ENCODE measurements at regions not wholly inside any gene's neighbourhood (a gene's known extent, or its start where the extent isn't known, plus 50 kb on each side); places are given as distances from the start of the nearest gene placed in this dataset.

- Histone ChIP-seq H3K9ac (no peak overlapping the region), H3K27me3 (no peaks in the 10 kb centered on the region), H3K4me2 (no peak overlapping the region), H3K36me3 (no peaks in the 10 kb centered on the region), H3K27ac (no peak overlapping the region), H3K4me1 (no peaks in the 10 kb centered on the region), H3K4me3 (no peak overlapping the region), H4K20me1 (no peaks in the 10 kb centered on the region), H3K9me3 (no peaks in the 10 kb centered on the region)
- TF ChIP-seq Cebpa-rat (IDR thresholded peaks at IDR 0.05) = no peak
Measured at GRCh38 chr5:57915536-57915935, 432.9 kb upstream of the ACTBL2 start.

GRCh38 chr5:57911438-57911837, 428.8 kb upstream of the ACTBL2 start:
- Histone ChIP-seq H3K4me2 (no peak overlapping the region), H3K4me3 (no peak overlapping the region), H3K27ac (no peak overlapping the region), H3K27me3 (no peaks in the 10 kb centered on the region), H4K20me1 (no peaks in the 10 kb centered on the region), H3K36me3 (no peaks in the 10 kb centered on the region), H3K9me3 (no peaks in the 10 kb centered on the region), H3K4me1 (no peaks in the 10 kb centered on the region), H3K9ac (no peak overlapping the region)
- no peak for TF ChIP-seq Cebpa-rat (IDR thresholded peaks at IDR 0.05)

GRCh38 chr5:57906671-57907070, 424.1 kb upstream of the ACTBL2 start:
- Histone ChIP-seq H3K9ac (no peak overlapping the region), H4K20me1 (no peaks in the 10 kb centered on the region), H3K4me2 (no peak overlapping the region), H3K4me3 (no peak overlapping the region), H3K9me3 (no peaks in the 10 kb centered on the region), H3K36me3 (no peaks in the 10 kb centered on the region), H3K27me3 (no peaks in the 10 kb centered on the region), H3K27ac (no peak overlapping the region), H3K4me1 (no peaks in the 10 kb centered on the region)
- TF ChIP-seq Cebpa-rat (IDR thresholded peaks at IDR 0.05) = no peak

GRCh38 chr5:57903458-57903857, 420.8 kb upstream of the ACTBL2 start:
- no peak overlapping the region for H3K27ac ChIP-seq
- H3K4me3 ChIP-seq = no peak overlapping the region
- H4K20me1 ChIP-seq = no peaks in the 10 kb centered on the region
- no peak overlapping the region for H3K4me2 ChIP-seq
- no peak overlapping the region for H3K9ac ChIP-seq
- no peaks in the 10 kb centered on the region for H3K4me1 ChIP-seq
- no peaks in the 10 kb centered on the region for H3K36me3 ChIP-seq
- no peaks in the 10 kb centered on the region for H3K9me3 ChIP-seq
- H3K27me3 ChIP-seq = no peaks in the 10 kb centered on the region
- no peak for TF ChIP-seq Cebpa-rat (IDR thresholded peaks at IDR 0.05)

- H3K27ac ChIP-seq = no peak overlapping the region
Measured at GRCh38 chr5:57902095-57902494, 419.5 kb upstream of the ACTBL2 start.

GRCh38 chr5:57900381-57900944, 417.9 kb upstream of the ACTBL2 start:
- Histone ChIP-seq H3K4me1 (no peaks in the 10 kb centered on the region), H3K27ac (no peak overlapping the region)

More at GRCh38 chr5:57902095-57902494, 419.5 kb upstream of the ACTBL2 start:
- no peaks in the 10 kb centered on the region for H3K36me3 ChIP-seq
- H3K9me3 ChIP-seq = no peaks in the 10 kb centered on the region
- no peaks in the 10 kb centered on the region for H4K20me1 ChIP-seq
- no peak overlapping the region for H3K4me2 ChIP-seq
- no peaks in the 10 kb centered on the region for H3K4me1 ChIP-seq
- H3K27me3 ChIP-seq = no peaks in the 10 kb centered on the region
- H3K9ac ChIP-seq = no peak overlapping the region
- H3K4me3 ChIP-seq = no peak overlapping the region
- TF ChIP-seq Cebpa-rat (IDR thresholded peaks at IDR 0.05) = no peak

GRCh38 chr5:57896576-57896975, 414.0 kb upstream of the ACTBL2 start:
- H3K4me2 ChIP-seq = no peak overlapping the region
- no peak overlapping the region for H3K27ac ChIP-seq
- no peak overlapping the region for H3K4me3 ChIP-seq
- no peaks in the 10 kb centered on the region for H3K4me1 ChIP-seq
- no peaks in the 10 kb centered on the region for H3K36me3 ChIP-seq
- H4K20me1 ChIP-seq = no peaks in the 10 kb centered on the region
- H3K27me3 ChIP-seq = no peaks in the 10 kb centered on the region
- no peak overlapping the region for H3K9ac ChIP-seq
- TF ChIP-seq Cebpa-rat (IDR thresholded peaks at IDR 0.05) = no peak
- H3K9me3 ChIP-seq = no peaks in the 10 kb centered on the region

More at GRCh38 chr5:57900381-57900944, 417.9 kb upstream of the ACTBL2 start:
- no peaks in the 10 kb centered on the region for H3K27me3 ChIP-seq
- H3K4me2 ChIP-seq = no peak overlapping the region
- TF ChIP-seq Cebpa-rat (IDR thresholded peaks at IDR 0.05) = no peak
- H3K9ac ChIP-seq = no peak overlapping the region
- no peak overlapping the region for H3K4me3 ChIP-seq
- no peaks in the 10 kb centered on the region for H3K36me3 ChIP-seq
- no peaks in the 10 kb centered on the region for H3K9me3 ChIP-seq
- no peaks in the 10 kb centered on the region for H4K20me1 ChIP-seq

GRCh38 chr5:57895766-57896165, 413.2 kb upstream of the ACTBL2 start:
- no peaks in the 10 kb centered on the region for H3K4me1 ChIP-seq
- no peaks in the 10 kb centered on the region for H4K20me1 ChIP-seq
- no peak overlapping the region for H3K9ac ChIP-seq
- no peaks in the 10 kb centered on the region for H3K36me3 ChIP-seq
- H3K4me2 ChIP-seq = no peak overlapping the region
- H3K27ac ChIP-seq = no peak overlapping the region
- no peaks in the 10 kb centered on the region for H3K9me3 ChIP-seq
- TF ChIP-seq Cebpa-rat (IDR thresholded peaks at IDR 0.05) = no peak
- H3K4me3 ChIP-seq = no peak overlapping the region
- no peaks in the 10 kb centered on the region for H3K27me3 ChIP-seq

GRCh38 chr5:57893926-57894325, 411.3 kb upstream of the ACTBL2 start:
- TF ChIP-seq Cebpa-rat (IDR thresholded peaks at IDR 0.05) = no peak
- Histone ChIP-seq H4K20me1 (no peaks in the 10 kb centered on the region), H3K27ac (no peak overlapping the region), H3K4me1 (no peaks in the 10 kb centered on the region), H3K4me3 (no peak overlapping the region), H3K4me2 (no peak overlapping the region), H3K9me3 (no peaks in the 10 kb centered on the region), H3K36me3 (no peaks in the 10 kb centered on the region), H3K27me3 (no peaks in the 10 kb centered on the region), H3K9ac (no peak overlapping the region)

- no peaks in the 10 kb centered on the region for H3K4me1 ChIP-seq
- H3K27me3 ChIP-seq = no peaks in the 10 kb centered on the region
- H3K4me3 ChIP-seq = no peak overlapping the region
- no peak for TF ChIP-seq Cebpa-rat (IDR thresholded peaks at IDR 0.05)
- no peak overlapping the region for H3K4me2 ChIP-seq
- H3K9me3 ChIP-seq = no peaks in the 10 kb centered on the region
- H3K9ac ChIP-seq = no peak overlapping the region
- no peak overlapping the region for H3K27ac ChIP-seq
- no peaks in the 10 kb centered on the region for H4K20me1 ChIP-seq
- no peaks in the 10 kb centered on the region for H3K36me3 ChIP-seq
Measured at GRCh38 chr5:57891443-57891842, 408.8 kb upstream of the ACTBL2 start.

GRCh38 chr5:57889558-57889957, 406.9 kb upstream of the ACTBL2 start:
- TF ChIP-seq Cebpa-rat (IDR thresholded peaks at IDR 0.05) = no peak
- Histone ChIP-seq H3K9ac (no peak overlapping the region), H3K27me3 (no peaks in the 10 kb centered on the region), H4K20me1 (no peaks in the 10 kb centered on the region), H3K27ac (no peak overlapping the region), H3K4me2 (no peak overlapping the region), H3K9me3 (no peaks in the 10 kb centered on the region), H3K4me3 (no peak overlapping the region), H3K4me1 (no peaks in the 10 kb centered on the region), H3K36me3 (no peaks in the 10 kb centered on the region)

Data from BLaER1 (cell line).